Tibial nerve (tissue), 4 donors: ENCODE measurements at regions not wholly inside any gene's neighbourhood (a gene's known extent, or its start where the extent isn't known, plus 50 kb on each side); places are given as distances from the start of the nearest gene placed in this dataset.

Experiments used
- CTCF ChIP-seq, 5 experiments: fragments of 200-600 bp in 3 of 5; fragments of 450-650 bp in 2 of 5; sonication (generic) in 3 of 5; IDR thresholded peaks; one replicate each; pipeline ENCODE4 v1.5.1; 2016 to 2019; ENCODE audit warnings: antibody characterized with exemption in 5 of 5, mild to moderate bottlenecking in 3 of 5, moderate library complexity in 2 of 5
- EP300 ChIP-seq, 2 donors: sonication (generic); formaldehyde crosslinking; IDR thresholded peaks; one replicate each; pipeline ENCODE4 v1.6.1; 2017; ENCODE audit warnings: antibody characterized with exemption in 2 of 2, mild to moderate bottlenecking in 1 of 2
- POLR2A ChIP-seq, 2 donors: fragments of 450-650 bp; IDR thresholded peaks; one replicate each; pipeline ENCODE4 v1.6.1; 2017; ENCODE audit warnings: antibody characterized with exemption in 2 of 2, mild to moderate bottlenecking in 2 of 2, moderate library complexity in 2 of 2

GRCh38 chr4:108322497-108322896 is 153.8 kb upstream of the LEF1 start:
- TF ChIP-seq CTCF (IDR thresholded peaks at IDR 0.05) (no peak), EP300 (IDR thresholded peaks at IDR 0.05) (no peak), POLR2A (IDR thresholded peaks at IDR 0.05) (no peak)
